Suprapubic skin (tissue), 4 donors: ENCODE measurements at regions not wholly inside any gene's neighbourhood (a gene's known extent, or its start where the extent isn't known, plus 50 kb on each side); places are given as distances from the start of the nearest gene placed in this dataset.
"Not testable (repeated sequence)": the region's sequence is repeated elsewhere in the genome, so short reads cannot be mapped to it uniquely, and the experiment has no call there.

ENCODE experiments used
- DNase-seq, 2 donors: peaks; one replicate each; pipeline ENCODE4 v3.0.0-alpha.2; 2019; ENCODE audit warnings: low spot score in 2 of 2
- H3K27ac ChIP-seq: fragments of 200-600 bp; sonication (generic); one replicate; pipeline ENCODE4 v1.5.1; 2019
- H3K27me3 ChIP-seq: fragments of 200-600 bp; sonication (generic); one replicate; pipeline ENCODE4 v1.5.1; 2019
- H3K36me3 ChIP-seq: fragments of 200-600 bp; sonication (generic); one replicate; pipeline ENCODE4 v1.5.1; 2019
- H3K4me1 ChIP-seq: fragments of 200-600 bp; sonication (generic); one replicate; pipeline ENCODE4 v1.5.1; 2019
- H3K4me3 ChIP-seq: fragments of 200-600 bp; sonication (generic); one replicate; pipeline ENCODE4 v1.5.1; 2019; ENCODE audit warnings: mild to moderate bottlenecking
- H3K9me3 ChIP-seq: fragments of 200-600 bp; sonication (generic); one replicate; pipeline ENCODE4 v1.5.1; 2019
- CTCF ChIP-seq, 2 donors: fragments of 200-600 bp in 1 of 2; fragments of 450-650 bp in 1 of 2; sonication (generic) in 1 of 2; IDR thresholded peaks; one replicate each; pipeline ENCODE4 v1.5.1; 2016 to 2019; ENCODE audit warnings: antibody characterized with exemption in 2 of 2, mild to moderate bottlenecking in 1 of 2, moderate library complexity in 1 of 2
- EP300 ChIP-seq: sonication (generic); formaldehyde crosslinking; IDR thresholded peaks from one replicate; pipeline ENCODE4 v1.6.1; 2017; ENCODE audit warnings: antibody characterized with exemption
- POLR2A ChIP-seq, 2 donors: fragments of 450-650 bp; IDR thresholded peaks; one replicate each; pipeline ENCODE4 v1.6.1; 2017; ENCODE audit warnings: antibody characterized with exemption in 2 of 2, mild to moderate bottlenecking in 2 of 2, moderate library complexity in 2 of 2
- POLR2AphosphoS5 ChIP-seq, 3 donors: sonication (generic); formaldehyde crosslinking; IDR thresholded peaks; one replicate each; pipeline ENCODE4 v1.6.1; 2017; ENCODE audit warnings: antibody characterized with exemption in 3 of 3
- WGBS: methylation state at CpG from one replicate; pipeline ENCODE4 v1.1.5; 2018; 5-methylcytosine and 5-hydroxymethylcytosine counted together

- DNase-seq = no peak
- no peaks in the 10 kb centered on the region for H3K36me3 ChIP-seq
- H3K4me1 ChIP-seq = no peaks in the 10 kb centered on the region
- no peaks in the 10 kb centered on the region for H3K27me3 ChIP-seq
- WGBS = 51% methylated on average over 2 of the region's 2 CpGs
- no peak overlapping the region for H3K4me3 ChIP-seq
- H3K9me3 ChIP-seq = no peaks in the 10 kb centered on the region
- TF ChIP-seq CTCF (IDR thresholded peaks at IDR 0.05) (no peak), EP300 (no peak), POLR2A (IDR thresholded peaks at IDR 0.05) (no peak), POLR2AphosphoS5 (IDR thresholded peaks at IDR 0.05) (no peak)
- no peak overlapping the region for H3K27ac ChIP-seq
Observed at GRCh38 chr3:161630794-161631193, 134.2 kb downstream of the OTOL1 start.

- no peak for TF ChIP-seq POLR2AphosphoS5 (IDR thresholded peaks at IDR 0.05)
- no peaks in the 10 kb centered on the region for H3K36me3 ChIP-seq
- H3K4me3 ChIP-seq = no peak overlapping the region
- H3K27me3 ChIP-seq = no peaks in the 10 kb centered on the region
- no peak overlapping the region for H3K27ac ChIP-seq
- no peaks in the 10 kb centered on the region for H3K9me3 ChIP-seq
- H3K4me1 ChIP-seq = no peaks in the 10 kb centered on the region
- no peak for DNase-seq
Observed at GRCh38 chr3:161631536-161631935, 134.9 kb downstream of the OTOL1 start.

GRCh38 chr3:161637559-161637958 is 141.0 kb downstream of the OTOL1 start:
- Histone ChIP-seq H3K4me3 (no peak overlapping the region), H3K9me3 (no peaks in the 10 kb centered on the region), H3K4me1 (no peaks in the 10 kb centered on the region), H3K36me3 (no peaks in the 10 kb centered on the region), H3K27ac (no peak overlapping the region), H3K27me3 (no peaks in the 10 kb centered on the region)
- 38% methylated on average over 2 of the region's 2 CpGs for WGBS
- TF ChIP-seq CTCF (IDR thresholded peaks at IDR 0.05) = no peak
- TF ChIP-seq POLR2AphosphoS5 (IDR thresholded peaks at IDR 0.05) = no peak
- TF ChIP-seq POLR2A (IDR thresholded peaks at IDR 0.05) = no peak
- TF ChIP-seq EP300 = no peak
- DNase-seq = no peak

GRCh38 chr3:161639095-161639494 is 142.5 kb downstream of the OTOL1 start:
- not testable (repeated sequence) for H3K9me3 ChIP-seq, H3K4me3 ChIP-seq, H3K27ac ChIP-seq, H3K4me1 ChIP-seq, DNase-seq, H3K36me3 ChIP-seq, H3K27me3 ChIP-seq
- WGBS = 65% methylated on average over 5 of the region's 5 CpGs

- Histone ChIP-seq H3K27me3 (no peaks in the 10 kb centered on the region), H3K4me1 (no peaks in the 10 kb centered on the region), H3K4me3 (no peak overlapping the region), H3K27ac (no peak overlapping the region), H3K36me3 (no peaks in the 10 kb centered on the region), H3K9me3 (no peaks in the 10 kb centered on the region)
- TF ChIP-seq CTCF (IDR thresholded peaks at IDR 0.05) = no peak
- no peak for TF ChIP-seq POLR2AphosphoS5 (IDR thresholded peaks at IDR 0.05)
- TF ChIP-seq EP300 = no peak
- no peak for TF ChIP-seq POLR2A (IDR thresholded peaks at IDR 0.05)
- no peak for DNase-seq
- WGBS = 61% methylated on average over 1 of the region's 1 CpG
Observed at GRCh38 chr3:161640181-161640580, 143.6 kb downstream of the OTOL1 start.

GRCh38 chr3:161641287-161641686 is 144.7 kb downstream of the OTOL1 start:
- Histone ChIP-seq H3K9me3 (no peaks in the 10 kb centered on the region), H3K27ac (no peak overlapping the region), H3K27me3 (no peaks in the 10 kb centered on the region), H3K4me1 (no peaks in the 10 kb centered on the region), H3K36me3 (no peaks in the 10 kb centered on the region), H3K4me3 (no peak overlapping the region)
- WGBS = 91% methylated on average over 1 of the region's 1 CpG
- TF ChIP-seq EP300 = no peak
- no peak for DNase-seq

GRCh38 chr3:161644891-161645635 is 148.5 kb downstream of the OTOL1 start:
- WGBS = 53% methylated on average over 6 of the region's 6 CpGs
- Histone ChIP-seq H3K9me3 (no peaks in the 10 kb centered on the region), H3K27me3 (no peaks in the 10 kb centered on the region), H3K4me3 (no peak overlapping the region), H3K4me1 (no peaks in the 10 kb centered on the region), H3K27ac (no peak overlapping the region), H3K36me3 (no peaks in the 10 kb centered on the region)
- TF ChIP-seq POLR2A (IDR thresholded peaks at IDR 0.05) (no peak), CTCF (IDR thresholded peaks at IDR 0.05) (no peak), POLR2AphosphoS5 (IDR thresholded peaks at IDR 0.05) (no peak), EP300 (no peak)
- no peak for DNase-seq
